Fibroblast of mammary gland (primary cell): ENCODE measurements at regions not wholly inside any gene's neighbourhood (a gene's known extent, or its start where the extent isn't known, plus 50 kb on each side); places are given as distances from the start of the nearest gene placed in this dataset.

Source experiments
- DNase-seq: peaks from one replicate; pipeline ENCODE4 v3.0.0-alpha.2; 2010; ENCODE audit warnings: low read depth
- H3K4me3 ChIP-seq: 2 replicates; pipeline ENCODE4 v1.5.1; 2011; ENCODE audit warnings: low read depth, mild to moderate bottlenecking, low read length, moderate library complexity; ENCODE audit not compliant: control insufficient read depth
- CTCF ChIP-seq: conservative IDR thresholded peaks from 2 replicates; pipeline ENCODE4 v1.5.1; 2011; ENCODE audit warnings: low read depth, low read length, inconsistent platforms; ENCODE audit not compliant: control insufficient read depth, insufficient read depth

- peak; percentile 87 for DNase-seq
- no peak overlapping the region for H3K4me3 ChIP-seq
- no peak for TF ChIP-seq CTCF
These were observed 237.0 kb downstream of the UACA start for GRCh38 chr15:70526221-70526973.

GRCh38 chr15:70525551-70525950 is 237.8 kb downstream of the UACA start:
- no peak for TF ChIP-seq CTCF
- no peak overlapping the region for H3K4me3 ChIP-seq

GRCh38 chr15:70524470-70524869 is 238.9 kb downstream of the UACA start:
- no peak for DNase-seq
- H3K4me3 ChIP-seq, result no peak overlapping the region
- no peak for TF ChIP-seq CTCF

More at GRCh38 chr15:70525551-70525950, 237.8 kb downstream of the UACA start:
- DNase-seq, result no peak

GRCh38 chr15:70523616-70524015 is 239.7 kb downstream of the UACA start:
- no peak for TF ChIP-seq CTCF
- no peak for DNase-seq
- H3K4me3 ChIP-seq, result no peak overlapping the region

GRCh38 chr15:70523192-70523591 is 240.2 kb downstream of the UACA start:
- no peak overlapping the region for H3K4me3 ChIP-seq
- TF ChIP-seq CTCF, result no peak
- no peak for DNase-seq

GRCh38 chr15:70522323-70522966 is 240.9 kb downstream of the UACA start:
- no peak for TF ChIP-seq CTCF
- DNase-seq, result no peak
- H3K4me3 ChIP-seq, result no peak overlapping the region
